ENCODE measurements at regions not wholly inside any gene's neighbourhood (a gene's known extent, or its start where the extent isn't known, plus 50 kb on each side); places are given as distances from the start of the nearest gene placed in this dataset.

GRCh38 chr16:56057151-56057550 lies 134.1 kb upstream of the GNAO1 start:
- no peak overlapping the region for H3K27ac Mint-ChIP-seq (ENCODE audit: unreplicated experiment)
- no peak for DNase-seq

DNA sequence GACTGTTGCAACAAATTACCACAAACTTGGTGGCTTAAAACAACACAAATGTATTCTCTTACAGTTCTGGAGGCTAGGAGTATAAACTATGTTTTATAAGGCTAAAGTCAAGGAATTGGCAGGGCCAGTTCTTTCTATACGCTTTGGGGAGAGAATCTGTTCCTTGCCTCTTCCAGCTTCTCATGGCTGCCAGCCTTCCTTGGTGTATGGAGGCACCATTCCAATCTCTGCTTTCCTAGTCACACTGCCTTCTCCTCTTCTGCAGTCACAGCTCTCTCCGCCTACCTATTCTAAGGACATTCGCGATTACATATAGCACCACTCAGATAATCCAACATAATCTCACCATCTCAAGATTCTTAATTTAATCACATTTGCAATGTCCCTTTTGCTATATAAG lies 140.4 kb upstream of the GNAO1 start:
- H3K4me1 Mint-ChIP-seq (ENCODE audit: low read depth, unreplicated experiment): peaks cover 10% of the 10 kb centered on the region
- TF ChIP-seq, protein P1, sequence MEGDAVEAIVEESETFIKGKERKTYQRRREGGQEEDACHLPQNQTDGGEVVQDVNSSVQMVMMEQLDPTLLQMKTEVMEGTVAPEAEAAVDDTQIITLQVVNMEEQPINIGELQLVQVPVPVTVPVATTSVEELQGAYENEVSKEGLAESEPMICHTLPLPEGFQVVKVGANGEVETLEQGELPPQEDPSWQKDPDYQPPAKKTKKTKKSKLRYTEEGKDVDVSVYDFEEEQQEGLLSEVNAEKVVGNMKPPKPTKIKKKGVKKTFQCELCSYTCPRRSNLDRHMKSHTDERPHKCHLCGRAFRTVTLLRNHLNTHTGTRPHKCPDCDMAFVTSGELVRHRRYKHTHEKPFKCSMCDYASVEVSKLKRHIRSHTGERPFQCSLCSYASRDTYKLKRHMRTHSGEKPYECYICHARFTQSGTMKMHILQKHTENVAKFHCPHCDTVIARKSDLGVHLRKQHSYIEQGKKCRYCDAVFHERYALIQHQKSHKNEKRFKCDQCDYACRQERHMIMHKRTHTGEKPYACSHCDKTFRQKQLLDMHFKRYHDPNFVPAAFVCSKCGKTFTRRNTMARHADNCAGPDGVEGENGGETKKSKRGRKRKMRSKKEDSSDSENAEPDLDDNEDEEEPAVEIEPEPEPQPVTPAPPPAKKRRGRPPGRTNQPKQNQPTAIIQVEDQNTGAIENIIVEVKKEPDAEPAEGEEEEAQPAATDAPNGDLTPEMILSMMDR (IDR thresholded peaks at IDR 0.05; ENCODE audit: partially characterized antibody, unreplicated experiment): no peak
- DNase-seq: no peak
- H3K36me3 Mint-ChIP-seq (ENCODE audit: unreplicated experiment): peaks cover 4% of the 10 kb centered on the region
- peaks cover 2% of the 10 kb centered on the region for H3K27me3 Mint-ChIP-seq (ENCODE audit: unreplicated experiment)
- no peak overlapping the region for H3K4me3 Mint-ChIP-seq (ENCODE audit: unreplicated experiment)
- H3K9me3 Mint-ChIP-seq (ENCODE audit: unreplicated experiment): no peaks in the 10 kb centered on the region
- no peak overlapping the region for H3K27ac Mint-ChIP-seq (ENCODE audit: unreplicated experiment)

More at GRCh38 chr16:56057151-56057550, 134.1 kb upstream of the GNAO1 start:
- peaks cover 4% of the 10 kb centered on the region for H3K36me3 Mint-ChIP-seq (ENCODE audit: unreplicated experiment)
- no peak overlapping the region for H3K4me3 Mint-ChIP-seq (ENCODE audit: unreplicated experiment)
- TF ChIP-seq, protein P1 (IDR thresholded peaks at IDR 0.05; ENCODE audit: partially characterized antibody, unreplicated experiment): no peak
- H3K4me1 Mint-ChIP-seq (ENCODE audit: low read depth, unreplicated experiment): no peaks in the 10 kb centered on the region
- H3K27me3 Mint-ChIP-seq (ENCODE audit: unreplicated experiment): peaks cover 2% of the 10 kb centered on the region
- H3K9me3 Mint-ChIP-seq (ENCODE audit: unreplicated experiment): peaks cover 1% of the 10 kb centered on the region

- Mint-ChIP-seq H3K36me3 (ENCODE audit: unreplicated experiment) (peaks cover 4% of the 10 kb centered on the region), H3K27me3 (ENCODE audit: unreplicated experiment) (peaks cover 2% of the 10 kb centered on the region), H3K4me3 (ENCODE audit: unreplicated experiment) (no peak overlapping the region), H3K27ac (ENCODE audit: unreplicated experiment) (no peak overlapping the region), H3K4me1 (ENCODE audit: low read depth, unreplicated experiment) (peaks cover 10% of the 10 kb centered on the region), H3K9me3 (ENCODE audit: unreplicated experiment) (no peaks in the 10 kb centered on the region)
- TF ChIP-seq, protein P1 (IDR thresholded peaks at IDR 0.05; ENCODE audit: partially characterized antibody, unreplicated experiment): no peak
- DNase-seq: no peak
Observed at GRCh38 chr16:56048425-56049105, 142.7 kb upstream of the GNAO1 start.

DNA sequence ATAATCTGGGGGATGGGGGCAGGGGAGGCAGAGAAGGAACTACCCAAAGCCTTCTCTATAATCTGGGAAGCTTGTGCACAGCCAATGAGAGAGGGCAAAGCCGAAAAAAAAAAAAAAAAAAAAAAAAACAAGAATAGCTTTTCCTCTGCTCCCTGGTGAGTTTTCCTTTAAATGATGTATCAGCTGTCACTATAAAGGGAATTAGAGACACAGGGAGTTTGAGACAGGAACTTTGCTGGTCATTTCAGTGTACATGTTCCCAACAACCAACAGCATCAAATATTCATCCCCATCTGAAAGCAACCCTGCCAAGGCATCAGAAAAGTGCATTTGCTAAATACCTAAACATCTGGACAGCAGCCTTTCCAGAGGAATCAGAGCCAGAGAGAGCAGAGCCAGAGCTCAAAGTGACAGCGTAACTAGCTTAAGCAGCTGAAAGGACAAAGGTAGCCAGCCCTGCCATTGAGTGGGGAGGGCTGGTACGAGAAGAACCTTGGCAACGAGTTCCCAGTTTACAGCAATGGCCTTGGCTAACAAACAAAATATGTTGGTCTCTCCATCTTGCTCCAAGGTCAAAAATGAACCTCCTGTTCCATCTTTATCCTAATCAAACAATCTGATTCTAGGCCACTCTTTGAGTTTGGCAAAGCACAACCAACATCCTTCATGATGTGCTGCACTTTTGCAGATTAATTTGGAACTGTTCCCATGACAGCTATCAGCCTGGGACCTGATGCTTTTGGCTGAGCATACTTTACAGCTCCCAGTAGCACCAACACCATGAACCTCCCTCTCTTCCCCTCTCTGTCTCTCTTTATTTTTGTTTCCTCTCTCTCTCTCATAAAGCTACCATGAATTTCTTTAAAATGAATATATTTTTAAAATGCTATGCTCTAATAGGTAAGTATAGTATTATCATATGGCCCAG lies 143.7 kb upstream of the GNAO1 start:
- H3K27me3 Mint-ChIP-seq (ENCODE audit: unreplicated experiment): no peaks in the 10 kb centered on the region
- H3K36me3 Mint-ChIP-seq (ENCODE audit: unreplicated experiment): no peaks in the 10 kb centered on the region
- no peak for DNase-seq
- no peak overlapping the region for H3K4me3 Mint-ChIP-seq (ENCODE audit: unreplicated experiment)
- TF ChIP-seq, protein P1 (IDR thresholded peaks at IDR 0.05; ENCODE audit: partially characterized antibody, unreplicated experiment): no peak
- H3K27ac Mint-ChIP-seq (ENCODE audit: unreplicated experiment): no peak overlapping the region
- H3K4me1 Mint-ChIP-seq (ENCODE audit: low read depth, unreplicated experiment): peaks cover 10% of the 10 kb centered on the region
- H3K9me3 Mint-ChIP-seq (ENCODE audit: unreplicated experiment): no peaks in the 10 kb centered on the region

DNA sequence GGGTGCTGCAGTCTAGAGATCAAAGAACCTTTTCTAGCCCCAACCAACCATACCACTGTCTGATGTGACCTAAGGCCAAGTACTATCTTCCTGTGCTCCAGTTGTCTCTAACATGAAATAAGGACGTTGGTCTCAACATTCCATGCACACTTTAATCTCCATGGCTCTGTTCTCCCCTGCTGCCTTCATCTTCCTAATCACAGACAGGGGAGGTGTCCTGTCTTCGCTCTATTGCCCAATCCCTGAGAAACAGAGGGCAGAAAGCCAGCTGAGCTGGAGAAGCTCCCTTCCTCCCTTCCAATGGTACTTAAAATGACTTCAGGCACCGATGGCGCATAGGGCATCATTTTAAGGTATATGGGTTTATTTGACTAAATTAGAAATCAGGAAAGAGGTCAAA lies 148.9 kb upstream of the GNAO1 start:
- H3K9me3 Mint-ChIP-seq (ENCODE audit: unreplicated experiment): peaks cover 3% of the 10 kb centered on the region
- TF ChIP-seq, protein P1 (IDR thresholded peaks at IDR 0.05; ENCODE audit: partially characterized antibody, unreplicated experiment): no peak
- H3K36me3 Mint-ChIP-seq (ENCODE audit: unreplicated experiment): peaks cover 9% of the 10 kb centered on the region
- peaks cover 9% of the 10 kb centered on the region for H3K4me1 Mint-ChIP-seq (ENCODE audit: low read depth, unreplicated experiment)
- DNase-seq: no peak
- H3K27me3 Mint-ChIP-seq (ENCODE audit: unreplicated experiment): peaks cover 4% of the 10 kb centered on the region
- H3K27ac Mint-ChIP-seq (ENCODE audit: unreplicated experiment): no peak overlapping the region
- no peak overlapping the region for H3K4me3 Mint-ChIP-seq (ENCODE audit: unreplicated experiment)
